GM12864 (cell line): ENCODE measurements at regions not wholly inside any gene's neighbourhood (a gene's known extent, or its start where the extent isn't known, plus 50 kb on each side); places are given as distances from the start of the nearest gene placed in this dataset.

ENCODE experiments used
- DNase-seq: peaks from one replicate; pipeline ENCODE4 v3.0.0-alpha.2; 2011; ENCODE audit warnings: low read depth
- H3K4me3 ChIP-seq: 2 replicates; pipeline ENCODE4 v1.5.1; 2011; ENCODE audit warnings: mild to moderate bottlenecking, low read depth, low read length, control low read depth
- TF ChIP-seq, protein P1 (sequence below): IDR thresholded peaks from 2 replicates; pipeline ENCODE4 v1.5.1; 2011; ENCODE audit warnings: low read depth, mild to moderate bottlenecking, moderate library complexity, low read length, control low read depth, inconsistent platforms; ENCODE audit errors: missing control alignments

GRCh38 chr20:37586078-37586477, 58.4 kb upstream of the BLCAP start:
- no peak overlapping the region for H3K4me3 ChIP-seq
- TF ChIP-seq, protein P1, sequence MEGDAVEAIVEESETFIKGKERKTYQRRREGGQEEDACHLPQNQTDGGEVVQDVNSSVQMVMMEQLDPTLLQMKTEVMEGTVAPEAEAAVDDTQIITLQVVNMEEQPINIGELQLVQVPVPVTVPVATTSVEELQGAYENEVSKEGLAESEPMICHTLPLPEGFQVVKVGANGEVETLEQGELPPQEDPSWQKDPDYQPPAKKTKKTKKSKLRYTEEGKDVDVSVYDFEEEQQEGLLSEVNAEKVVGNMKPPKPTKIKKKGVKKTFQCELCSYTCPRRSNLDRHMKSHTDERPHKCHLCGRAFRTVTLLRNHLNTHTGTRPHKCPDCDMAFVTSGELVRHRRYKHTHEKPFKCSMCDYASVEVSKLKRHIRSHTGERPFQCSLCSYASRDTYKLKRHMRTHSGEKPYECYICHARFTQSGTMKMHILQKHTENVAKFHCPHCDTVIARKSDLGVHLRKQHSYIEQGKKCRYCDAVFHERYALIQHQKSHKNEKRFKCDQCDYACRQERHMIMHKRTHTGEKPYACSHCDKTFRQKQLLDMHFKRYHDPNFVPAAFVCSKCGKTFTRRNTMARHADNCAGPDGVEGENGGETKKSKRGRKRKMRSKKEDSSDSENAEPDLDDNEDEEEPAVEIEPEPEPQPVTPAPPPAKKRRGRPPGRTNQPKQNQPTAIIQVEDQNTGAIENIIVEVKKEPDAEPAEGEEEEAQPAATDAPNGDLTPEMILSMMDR = no peak
- DNase-seq = no peak

DNA sequence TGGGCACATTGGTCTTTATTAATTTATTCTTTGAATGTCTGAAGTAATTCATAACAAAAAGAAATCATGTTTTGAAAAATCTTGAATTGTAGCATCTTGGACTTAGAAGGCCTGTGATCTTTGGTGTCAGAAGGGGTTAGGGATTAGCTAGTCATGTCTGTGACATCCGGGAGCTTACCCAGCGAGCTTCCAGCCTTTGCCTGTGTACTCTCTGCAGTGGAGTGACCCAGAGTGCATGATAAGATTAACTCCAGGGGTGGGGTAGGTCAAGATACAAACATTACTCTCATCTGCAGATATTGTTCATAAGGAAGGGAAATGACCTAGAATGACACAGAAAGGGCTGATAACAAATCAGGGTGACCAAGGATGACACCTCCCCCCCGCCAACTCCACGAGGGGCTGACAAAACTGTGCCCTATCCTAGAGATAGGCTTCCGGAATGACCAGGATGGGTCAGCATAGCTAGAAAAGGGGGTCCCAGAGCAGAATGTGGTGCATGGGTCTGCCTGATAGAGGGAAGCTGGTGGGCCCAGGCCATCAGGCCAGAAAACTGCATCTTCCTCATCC, 56.6 kb upstream of the BLCAP start:
- TF ChIP-seq, protein P1 = no peak
- no peak for DNase-seq
- no peak overlapping the region for H3K4me3 ChIP-seq

- TF ChIP-seq, protein P1 = no peak
- no peak overlapping the region for H3K4me3 ChIP-seq
- DNase-seq = no peak
Measured at GRCh38 chr20:37581246-37581645, 53.6 kb upstream of the BLCAP start.

DNA sequence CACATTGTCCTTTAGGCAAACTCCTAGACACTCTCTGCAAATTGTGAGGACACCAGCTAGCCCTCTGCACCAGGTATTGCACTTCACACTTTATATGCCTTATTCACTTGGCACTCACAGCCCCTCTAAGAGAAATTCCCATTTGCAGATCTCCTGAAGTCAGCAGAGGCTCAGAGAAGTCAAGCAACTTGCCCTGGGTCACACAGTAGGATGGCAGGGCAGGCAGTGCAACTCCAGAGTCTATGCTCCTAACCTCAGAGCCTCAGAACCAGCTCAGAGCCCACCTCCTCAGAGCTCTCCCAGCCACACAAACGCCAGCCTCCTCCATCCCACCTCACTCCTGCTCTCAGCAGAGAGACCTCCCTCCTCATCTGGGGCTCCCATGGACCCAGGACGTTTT, 52.4 kb upstream of the BLCAP start:
- no peak for DNase-seq
- TF ChIP-seq, protein P1 = no peak
- H3K4me3 ChIP-seq = no peak overlapping the region

GRCh38 chr20:37579106-37579505, 51.4 kb upstream of the BLCAP start:
- no peak for DNase-seq
- no peak overlapping the region for H3K4me3 ChIP-seq
- TF ChIP-seq, protein P1 = no peak

DNA sequence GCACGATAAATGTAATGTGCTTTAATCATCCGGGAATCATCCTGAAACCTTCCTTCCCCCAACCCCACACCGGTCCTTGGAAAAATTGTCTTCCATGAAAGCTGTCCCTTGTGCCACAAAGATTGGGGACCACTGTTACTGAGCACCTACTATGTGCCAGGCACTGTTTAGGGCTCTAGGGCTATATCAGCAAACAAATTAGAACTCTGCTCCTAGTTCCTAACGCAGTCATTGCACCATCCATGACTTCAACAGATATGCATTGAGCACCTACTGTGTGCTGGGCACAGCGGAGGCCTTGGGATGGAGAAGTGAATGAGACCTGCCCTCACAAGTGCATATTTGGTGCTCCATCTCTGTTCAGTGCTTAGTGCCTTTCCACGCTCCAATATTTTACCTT, 50.3 kb upstream of the BLCAP start:
- TF ChIP-seq, protein P1 = no peak
- DNase-seq = no peak
- no peak overlapping the region for H3K4me3 ChIP-seq
